Tibial nerve (tissue), 3 donors: ENCODE measurements at regions not wholly inside any gene's neighbourhood (a gene's known extent, or its start where the extent isn't known, plus 50 kb on each side); places are given as distances from the start of the nearest gene placed in this dataset.
"Not testable (repeated sequence)": the region's sequence is repeated elsewhere in the genome, so short reads cannot be mapped to it uniquely, and the experiment has no call there.

Experiments used
- POLR2A ChIP-seq, 2 donors: fragments of 450-650 bp; IDR thresholded peaks; one replicate each; pipeline ENCODE4 v1.6.1; 2017; ENCODE audit warnings: antibody characterized with exemption in 2 of 2, mild to moderate bottlenecking in 2 of 2, moderate library complexity in 2 of 2
- TF ChIP-seq, protein P1 (sequence below), 5 experiments: fragments of 200-600 bp in 3 of 5; fragments of 450-650 bp in 2 of 5; sonication (generic) in 3 of 5; IDR thresholded peaks; one replicate each; pipeline ENCODE4 v1.5.1; 2016 to 2019; ENCODE audit warnings: antibody characterized with exemption in 5 of 5, mild to moderate bottlenecking in 3 of 5, moderate library complexity in 2 of 5

DNA sequence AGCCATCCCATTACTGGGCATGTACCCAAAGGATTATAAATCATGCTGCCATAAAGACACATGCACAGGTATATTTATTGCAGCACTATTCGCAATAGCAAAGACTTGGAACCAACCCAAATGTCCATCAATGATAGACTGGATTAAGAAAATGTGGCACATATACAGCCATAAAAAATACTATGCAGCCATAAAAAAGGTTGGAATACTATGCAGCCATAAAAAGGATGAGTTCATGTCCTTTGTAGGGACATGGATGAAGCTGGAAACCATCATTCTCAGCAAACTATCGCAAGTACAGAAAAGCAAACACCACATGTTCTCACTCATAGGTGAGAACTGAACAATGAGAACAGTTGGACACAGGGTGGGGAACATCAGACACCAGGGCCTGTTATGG, 151.5 kb downstream of the PLK2 start:
- TF ChIP-seq, protein P1, sequence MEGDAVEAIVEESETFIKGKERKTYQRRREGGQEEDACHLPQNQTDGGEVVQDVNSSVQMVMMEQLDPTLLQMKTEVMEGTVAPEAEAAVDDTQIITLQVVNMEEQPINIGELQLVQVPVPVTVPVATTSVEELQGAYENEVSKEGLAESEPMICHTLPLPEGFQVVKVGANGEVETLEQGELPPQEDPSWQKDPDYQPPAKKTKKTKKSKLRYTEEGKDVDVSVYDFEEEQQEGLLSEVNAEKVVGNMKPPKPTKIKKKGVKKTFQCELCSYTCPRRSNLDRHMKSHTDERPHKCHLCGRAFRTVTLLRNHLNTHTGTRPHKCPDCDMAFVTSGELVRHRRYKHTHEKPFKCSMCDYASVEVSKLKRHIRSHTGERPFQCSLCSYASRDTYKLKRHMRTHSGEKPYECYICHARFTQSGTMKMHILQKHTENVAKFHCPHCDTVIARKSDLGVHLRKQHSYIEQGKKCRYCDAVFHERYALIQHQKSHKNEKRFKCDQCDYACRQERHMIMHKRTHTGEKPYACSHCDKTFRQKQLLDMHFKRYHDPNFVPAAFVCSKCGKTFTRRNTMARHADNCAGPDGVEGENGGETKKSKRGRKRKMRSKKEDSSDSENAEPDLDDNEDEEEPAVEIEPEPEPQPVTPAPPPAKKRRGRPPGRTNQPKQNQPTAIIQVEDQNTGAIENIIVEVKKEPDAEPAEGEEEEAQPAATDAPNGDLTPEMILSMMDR (IDR thresholded peaks at IDR 0.05), result not testable (repeated sequence)
- not testable (repeated sequence) for TF ChIP-seq POLR2A (IDR thresholded peaks at IDR 0.05)
